ENCODE measurements at regions not wholly inside any gene's neighbourhood (a gene's known extent, or its start where the extent isn't known, plus 50 kb on each side); places are given as distances from the start of the nearest gene placed in this dataset.

GRCh38 chr2:41413813-41414485 is 633.9 kb upstream of the PKDCC start:
- Histone ChIP-seq H3K36me3 (ENCODE audit: low read depth) (no peaks in the 10 kb centered on the region), H3K4me2 (no peak overlapping the region), H2AFZ (no peak overlapping the region), H3K79me2 (ENCODE audit: low read depth) (no peaks in the 10 kb centered on the region), H3F3A (ENCODE audit: insufficient read depth, low read depth) (no peaks in the 10 kb centered on the region), H3K4me1 (replicated peaks; ENCODE audit: insufficient read depth) (no peaks in the 10 kb centered on the region), H3K9me3 (ENCODE audit: insufficient read depth, low read depth) (no peaks in the 10 kb centered on the region), H3K27ac (no peak overlapping the region), H3K27me3 (ENCODE audit: insufficient read depth, low read depth) (no peaks in the 10 kb centered on the region), H4K20me1 (ENCODE audit: insufficient read depth) (no peaks in the 10 kb centered on the region), H3K4me3 (no peak overlapping the region), H3K9me2 (ENCODE audit: insufficient read depth) (0 out of 2 replicates have a peak, but pooled peaks cover 2% of the 10 kb centered on the region)
- no TSS peak for BruUV-seq (replicated peaks)
- ChIA-PET POLR2A (ENCODE audit: unreplicated experiment) (no interaction called here), CTCF (interaction anchor here (0.9 kb wide), 1 partner anchor 285 kb away, joined by 3 read pairs; no protein-coding TSS in a partner anchor)
- no peak for TF ChIP-seq CTCF (conservative IDR thresholded peaks at IDR 0.05)
- no peak for TF ChIP-seq EZH2 (IDR thresholded peaks at IDR 0.05; ENCODE audit: low read depth)
- intact Hi-C loops (cut with micrococcal nuclease; ENCODE audit: unreplicated experiment): loop anchor here (2.0 kb wide), 1 partner anchor 369 kb away; no protein-coding TSS in a partner anchor
- no peak for DNase-seq

GRCh38 chr2:41414486-41415230 is 633.2 kb upstream of the PKDCC start:
- Histone ChIP-seq H3K9me3 (ENCODE audit: insufficient read depth, low read depth) (no peaks in the 10 kb centered on the region), H3F3A (ENCODE audit: insufficient read depth, low read depth) (no peaks in the 10 kb centered on the region), H2AFZ (no peak overlapping the region), H3K27ac (no peak overlapping the region), H3K27me3 (ENCODE audit: insufficient read depth, low read depth) (no peaks in the 10 kb centered on the region), H3K4me3 (no peak overlapping the region), H3K4me2 (no peak overlapping the region), H3K4me1 (replicated peaks; ENCODE audit: insufficient read depth) (no peaks in the 10 kb centered on the region), H3K79me2 (ENCODE audit: low read depth) (no peaks in the 10 kb centered on the region), H4K20me1 (ENCODE audit: insufficient read depth) (no peaks in the 10 kb centered on the region), H3K9me2 (ENCODE audit: insufficient read depth) (0 out of 2 replicates have a peak, but pooled peaks cover 2% of the 10 kb centered on the region), H3K36me3 (ENCODE audit: low read depth) (no peaks in the 10 kb centered on the region)
- POLR2A ChIA-PET (ENCODE audit: unreplicated experiment): no interaction called here
- TF ChIP-seq EZH2 (IDR thresholded peaks at IDR 0.05; ENCODE audit: low read depth) (no peak), CTCF (conservative IDR thresholded peaks at IDR 0.05) (peak; percentile 77)
- intact Hi-C loops (cut with micrococcal nuclease; ENCODE audit: unreplicated experiment): loop anchor here (2.0 kb wide), 1 partner anchor 368 kb away; no protein-coding TSS in a partner anchor
- no TSS peak for BruUV-seq (replicated peaks)
- CTCF ChIA-PET: no interaction called here
- DNase-seq: peak in 1 of 2 experiments; percentile 41

- TF ChIP-seq EZH2 (IDR thresholded peaks at IDR 0.05; ENCODE audit: low read depth): no peak
- BruUV-seq (replicated peaks): no TSS peak
- 0 out of 2 replicates have a peak, but pooled peaks cover 2% of the 10 kb centered on the region for H3K9me2 ChIP-seq (ENCODE audit: insufficient read depth)
Measured at GRCh38 chr2:41417511-41417910, 630.3 kb upstream of the PKDCC start.

More at GRCh38 chr2:41417511-41417910, 630.3 kb upstream of the PKDCC start:
- intact Hi-C loops (cut with micrococcal nuclease; ENCODE audit: unreplicated experiment): no loop called here
- H3K4me3 ChIP-seq: no peak overlapping the region
- no peaks in the 10 kb centered on the region for H3K36me3 ChIP-seq (ENCODE audit: low read depth)
- DNase-seq: no peak
- ChIA-PET CTCF (interaction anchor here (0.6 kb wide), 1 partner anchor 1414 kb away, joined by 3 read pairs; no protein-coding TSS in a partner anchor), POLR2A (ENCODE audit: unreplicated experiment) (no interaction called here)
- no peak overlapping the region for H2AFZ ChIP-seq
- no peaks in the 10 kb centered on the region for H3K9me3 ChIP-seq (ENCODE audit: insufficient read depth, low read depth)
- no peaks in the 10 kb centered on the region for H4K20me1 ChIP-seq (ENCODE audit: insufficient read depth)
- no peaks in the 10 kb centered on the region for H3K27me3 ChIP-seq (ENCODE audit: insufficient read depth, low read depth)
- no peak overlapping the region for H3K27ac ChIP-seq
- H3F3A ChIP-seq (ENCODE audit: insufficient read depth, low read depth): no peaks in the 10 kb centered on the region
- H3K4me2 ChIP-seq: no peak overlapping the region
- H3K79me2 ChIP-seq (ENCODE audit: low read depth): no peaks in the 10 kb centered on the region
- H3K4me1 ChIP-seq (replicated peaks; ENCODE audit: insufficient read depth): no peaks in the 10 kb centered on the region

Data from PC-9 (cell line).